Psoas muscle (tissue), 7 donors: ENCODE measurements at regions not wholly inside any gene's neighbourhood (a gene's known extent, or its start where the extent isn't known, plus 50 kb on each side); places are given as distances from the start of the nearest gene placed in this dataset.

ENCODE experiments used
- ATAC-seq, 4 donors: fragments of 200-7000 bp; cut with Tn5 transposase; one replicate each; pipeline ENCODE4 v1.9.1; 2020; ENCODE audit warnings: moderate library complexity in 3 of 4, mild to moderate bottlenecking in 2 of 4
- DNase-seq, 2 donors: peaks; one replicate each; pipeline ENCODE4 v3.0.0-alpha.2; 2020
- H3K27ac ChIP-seq: fragments of 200-600 bp; one replicate; pipeline ENCODE4 v1.8.0; 2022
- H3K27me3 ChIP-seq, 3 donors: fragments of 200-600 bp in 1 of 3; one replicate each; pipeline versions ENCODE4 v1.6.1 to v1.8.0; 2013 to 2022; ENCODE audit warnings: low read length in 2 of 3, mild to moderate bottlenecking in 2 of 3, moderate library complexity in 1 of 3; ENCODE audit not compliant: insufficient read depth in 3 of 3
- H3K36me3 ChIP-seq, 2 donors: fragments of 200-600 bp in 1 of 2; one replicate each; pipeline versions ENCODE4 v1.6.1 to v1.8.0; 2013 to 2022; ENCODE audit warnings: low read depth in 1 of 2, mild to moderate bottlenecking in 1 of 2, moderate library complexity in 1 of 2; ENCODE audit not compliant: insufficient read depth in 1 of 2
- H3K4me1 ChIP-seq: fragments of 200-600 bp; one replicate; pipeline ENCODE4 v1.8.0; 2022
- H3K4me3 ChIP-seq: fragments of 200-600 bp; one replicate; pipeline ENCODE4 v1.8.0; 2022; ENCODE audit warnings: mild to moderate bottlenecking
- H3K9me3 ChIP-seq: fragments of 200-600 bp; one replicate; pipeline ENCODE4 v1.8.0; 2022
- WGBS, 3 donors: extraction: QIAGEN DNeasy Blood & Tissue Kit; methylation state at CpG; one replicate each; pipeline versions ENCODE4 v1.1.6 to v1.1.7; 2013; 5-methylcytosine and 5-hydroxymethylcytosine counted together
- intact Hi-C, 2 donors: fragments of 100-400 bp; cut with DNase I; formaldehyde crosslinking; loops; one replicate each; pipeline versions ENCODE4 v1.11.0 to v1.14.2; 2022
- TF ChIP-seq, protein P1 (sequence below): fragments of 200-600 bp; IDR thresholded peaks from one replicate; pipeline ENCODE4 v1.8.0; 2022; ENCODE audit warnings: antibody characterized with exemption
- donor health status: healthy with polysubstance abuse.
- donor health status: DM: no; HTN: no; CAD: no; lungs with moderate emphysema.
- donor health status: Bipolar disorder and iron deficiency.
- donor health status: healthy.
- donor health status: DM: yes; HTN: yes; CAD: no.
- donor health status: DM: no; HTN: no; CAD: no.
- donor health status: DM: yes; HTN: yes; CAD: no.

DNA sequence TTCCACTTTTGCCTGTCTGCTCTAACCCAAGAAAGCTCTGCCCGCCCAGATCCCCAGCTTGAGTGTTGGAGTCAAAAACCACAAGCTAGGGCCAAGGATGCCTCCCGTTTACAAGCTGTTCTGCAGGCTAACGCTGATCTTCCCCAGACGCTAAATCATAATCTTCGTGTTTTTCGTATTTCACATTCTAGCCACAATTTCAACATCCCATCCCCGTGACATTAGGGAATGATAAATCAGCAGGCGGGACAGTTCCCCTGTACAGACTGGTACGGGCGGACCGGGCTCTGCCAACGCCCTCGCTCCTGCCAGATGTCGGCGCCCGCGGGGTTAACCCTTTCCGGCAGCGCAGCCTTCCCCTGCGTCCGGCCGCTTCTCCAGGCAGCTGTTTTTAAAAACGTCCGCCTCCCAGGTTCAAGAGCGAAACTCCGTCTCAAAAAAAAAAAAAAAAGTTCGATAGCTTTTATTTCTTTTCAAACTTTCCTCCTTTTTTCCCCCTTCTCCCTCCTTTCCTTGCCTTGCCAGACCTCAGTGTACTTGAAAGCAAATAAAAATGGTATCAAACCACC is 81.0 kb upstream of the BNC1 start:
- 1% methylated on average over 27 of the region's 27 CpGs for WGBS, 3 donors
- Histone ChIP-seq H3K27me3 (peaks cover 0 to 33% (median 6%) of the 10 kb centered on the region in 3 donors), H3K27ac (no peak overlapping the region), H3K4me3 (peak overlapping the region; percentile 51), H3K36me3 (no peaks in the 10 kb centered on the region), H3K9me3 (no peaks in the 10 kb centered on the region), H3K4me1 (peaks cover 8% of the 10 kb centered on the region)
- ATAC-seq (peak in 3 of 4 donors; percentile 54 to 55 (median 54)), DNase-seq (peak; percentile 37 to 55)
- TF ChIP-seq, protein P1, sequence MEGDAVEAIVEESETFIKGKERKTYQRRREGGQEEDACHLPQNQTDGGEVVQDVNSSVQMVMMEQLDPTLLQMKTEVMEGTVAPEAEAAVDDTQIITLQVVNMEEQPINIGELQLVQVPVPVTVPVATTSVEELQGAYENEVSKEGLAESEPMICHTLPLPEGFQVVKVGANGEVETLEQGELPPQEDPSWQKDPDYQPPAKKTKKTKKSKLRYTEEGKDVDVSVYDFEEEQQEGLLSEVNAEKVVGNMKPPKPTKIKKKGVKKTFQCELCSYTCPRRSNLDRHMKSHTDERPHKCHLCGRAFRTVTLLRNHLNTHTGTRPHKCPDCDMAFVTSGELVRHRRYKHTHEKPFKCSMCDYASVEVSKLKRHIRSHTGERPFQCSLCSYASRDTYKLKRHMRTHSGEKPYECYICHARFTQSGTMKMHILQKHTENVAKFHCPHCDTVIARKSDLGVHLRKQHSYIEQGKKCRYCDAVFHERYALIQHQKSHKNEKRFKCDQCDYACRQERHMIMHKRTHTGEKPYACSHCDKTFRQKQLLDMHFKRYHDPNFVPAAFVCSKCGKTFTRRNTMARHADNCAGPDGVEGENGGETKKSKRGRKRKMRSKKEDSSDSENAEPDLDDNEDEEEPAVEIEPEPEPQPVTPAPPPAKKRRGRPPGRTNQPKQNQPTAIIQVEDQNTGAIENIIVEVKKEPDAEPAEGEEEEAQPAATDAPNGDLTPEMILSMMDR: no peak
- intact Hi-C loops: no loop called here

DNA sequence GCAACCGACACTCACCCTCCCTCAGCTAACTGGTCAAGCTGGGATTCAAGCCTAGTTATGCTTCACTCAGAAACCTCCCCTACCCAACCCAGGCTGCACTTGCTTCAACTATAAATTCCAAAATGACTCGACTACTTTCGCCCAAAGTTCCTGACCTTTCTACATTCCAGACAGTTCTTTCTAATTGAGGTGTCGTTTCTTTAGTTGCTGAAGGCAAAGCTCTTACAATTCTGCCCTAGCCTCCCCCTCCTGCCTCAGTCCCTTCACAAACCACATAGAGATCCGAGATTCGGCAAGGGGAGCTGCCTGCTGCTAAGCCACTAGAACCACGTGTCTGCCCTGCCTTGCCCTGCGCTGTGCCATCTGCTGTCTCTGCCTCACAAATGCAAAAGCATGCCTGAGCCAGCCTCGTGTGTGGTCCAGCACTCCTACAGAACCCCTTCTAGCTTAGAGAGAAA is 74.7 kb upstream of the SH3GL3 start:
- peaks cover 3 to 51% (median 4%) of the 10 kb centered on the region in 3 donors for H3K27me3 ChIP-seq
- DNase-seq: no peak
- TF ChIP-seq, protein P1: no peak
- intact Hi-C loops: no loop called here
- H3K36me3 ChIP-seq: no peaks in the 10 kb centered on the region
- no peaks in the 10 kb centered on the region for H3K9me3 ChIP-seq
- ATAC-seq: no peak
- H3K27ac ChIP-seq: no peak overlapping the region
- no peaks in the 10 kb centered on the region for H3K4me1 ChIP-seq
- H3K4me3 ChIP-seq: no peak overlapping the region
- 7 to 11% (median 11%) methylated on average over 9 of the region's 9 CpGs for WGBS, 3 donors

DNA sequence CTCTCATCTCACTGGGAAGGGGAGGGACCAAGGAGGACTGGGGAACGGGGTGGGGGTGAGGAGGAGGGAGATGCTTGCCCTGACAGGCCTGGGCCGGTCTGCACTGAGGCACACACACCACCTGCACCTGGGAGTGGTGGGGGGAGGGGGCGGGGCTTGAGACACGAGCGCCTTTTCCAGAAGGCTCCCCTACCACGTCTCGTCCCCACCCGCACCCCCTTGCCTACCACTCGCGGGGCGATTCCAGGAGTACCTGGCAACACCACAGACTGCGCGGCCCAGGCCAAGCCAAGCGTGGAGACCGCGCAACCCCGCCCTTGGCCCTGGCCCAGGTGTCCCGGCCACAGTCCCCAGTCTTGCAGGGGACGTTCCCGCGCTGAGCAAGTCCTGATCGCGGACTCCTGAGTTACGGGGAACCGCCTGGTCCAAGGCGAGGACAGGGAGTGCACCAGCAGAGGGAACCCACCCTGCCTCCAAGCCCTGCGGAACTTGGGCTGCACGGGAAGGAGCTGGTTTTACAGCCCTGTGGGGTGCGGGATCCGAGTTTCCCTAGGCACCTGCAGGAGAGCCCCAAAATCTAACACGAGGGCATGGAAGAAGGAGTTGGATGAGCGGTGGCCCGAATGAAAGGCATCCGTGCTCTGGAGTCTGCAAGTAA is 68.1 kb upstream of the SH3GL3 start:
- Histone ChIP-seq H3K9me3 (no peaks in the 10 kb centered on the region), H3K36me3 (no peaks in the 10 kb centered on the region), H3K27me3 (peaks cover 3 to 60% (median 10%) of the 10 kb centered on the region in 3 donors), H3K27ac (no peak overlapping the region), H3K4me1 (no peaks in the 10 kb centered on the region), H3K4me3 (no peak overlapping the region)
- ATAC-seq: no peak
- TF ChIP-seq, protein P1: no peak
- no peak for DNase-seq
- WGBS, 3 donors: 4 to 9% (median 6%) methylated on average over 33 to 34 of the region's 34 CpGs
- intact Hi-C loops: no loop called here

DNA sequence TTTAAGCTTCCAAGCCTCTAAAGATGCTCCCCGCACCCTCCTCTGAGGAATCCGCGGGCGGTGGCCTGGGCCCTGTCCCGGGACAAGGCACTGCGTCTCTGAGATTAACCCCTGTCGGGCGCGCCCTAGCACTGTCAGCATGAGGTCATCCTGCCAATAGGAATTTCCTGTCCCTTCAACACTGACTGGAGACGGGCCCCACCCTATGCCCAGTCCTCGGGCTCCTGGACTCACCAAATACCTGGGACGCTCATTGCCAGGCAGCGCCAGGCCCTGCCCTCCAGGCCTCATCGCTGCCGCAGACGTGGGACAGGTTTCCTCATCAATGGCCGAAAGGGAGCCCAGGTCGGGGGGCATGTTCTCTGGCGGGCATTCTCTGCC is 67.6 kb upstream of the SH3GL3 start:
- Histone ChIP-seq H3K36me3 (no peaks in the 10 kb centered on the region), H3K4me3 (no peak overlapping the region), H3K27ac (no peak overlapping the region), H3K27me3 (peaks cover 0 to 55% (median 10%) of the 10 kb centered on the region in 3 donors), H3K9me3 (no peaks in the 10 kb centered on the region), H3K4me1 (no peaks in the 10 kb centered on the region)
- WGBS, 3 donors: 30 to 31% (median 31%) methylated on average over 19 of the region's 19 CpGs
- intact Hi-C loops: no loop called here
- TF ChIP-seq, protein P1: no peak
- ATAC-seq: no peak
- DNase-seq: no peak
